ENCODE measurements at regions not wholly inside any gene's neighbourhood (a gene's known extent, or its start where the extent isn't known, plus 50 kb on each side); places are given as distances from the start of the nearest gene placed in this dataset.
"Not testable (repeated sequence)": the region's sequence is repeated elsewhere in the genome, so short reads cannot be mapped to it uniquely, and the experiment has no call there.

GRCh38 chr6:4472969-4473642, 303.1 kb upstream of the CDYL start:
- no peak overlapping the region for H3K27ac ChIP-seq (replicated peaks in 1 of 4)
- no peak for DNase-seq (ENCODE audit: extremely low spot score)
- 64% methylated on average over 6 of the region's 6 CpGs for WGBS

GRCh38 chr6:4472222-4472621, 304.0 kb upstream of the CDYL start:
- H3K4me1 ChIP-seq = no peaks in the 10 kb centered on the region
- no peak overlapping the region for H3K27ac ChIP-seq (replicated peaks in 1 of 4)
- no peaks in the 10 kb centered on the region for H3K27me3 ChIP-seq
- peaks cover 0 to 18% (median 15%) of the 10 kb centered on the region in 4 donors for H3K9me3 ChIP-seq
- H3K4me3 ChIP-seq = no peak overlapping the region
- DNase-seq (ENCODE audit: extremely low spot score) = no peak
- intact Hi-C loops (cut with DNase I) = no loop called here
- 72% methylated on average over 3 of the region's 3 CpGs for whole genome bisulfite sequencing
- H3K36me3 ChIP-seq = no peaks in the 10 kb centered on the region
- TF ChIP-seq POLR2A (IDR thresholded peaks at IDR 0.05; ENCODE audit: low read depth) = no peak
- TF ChIP-seq CTCF (IDR thresholded peaks at IDR 0.05) = no peak
- TF ChIP-seq POLR2AphosphoS5 (IDR thresholded peaks at IDR 0.05) = no peak

More at GRCh38 chr6:4472969-4473642, 303.1 kb upstream of the CDYL start:
- no peaks in the 10 kb centered on the region for H3K36me3 ChIP-seq
- H3K27me3 ChIP-seq = no peaks in the 10 kb centered on the region
- H3K9me3 ChIP-seq = peaks cover 0 to 18% (median 15%) of the 10 kb centered on the region in 4 donors
- TF ChIP-seq POLR2A (IDR thresholded peaks at IDR 0.05; ENCODE audit: low read depth) (no peak), EP300 (IDR thresholded peaks at IDR 0.05) (no peak), CTCF (IDR thresholded peaks at IDR 0.05) (no peak), POLR2AphosphoS5 (IDR thresholded peaks at IDR 0.05) (no peak)
- H3K4me1 ChIP-seq = no peaks in the 10 kb centered on the region
- intact Hi-C loops (cut with DNase I) = no loop called here
- no peak overlapping the region for H3K4me3 ChIP-seq

GRCh38 chr6:4471515-4471914, 304.7 kb upstream of the CDYL start:
- H3K4me3 ChIP-seq; DNase-seq (ENCODE audit: extremely low spot score); H3K27ac ChIP-seq (replicated peaks in 1 of 4); intact Hi-C loops (cut with DNase I); H3K4me1 ChIP-seq; H3K27me3 ChIP-seq; H3K36me3 ChIP-seq: not testable (repeated sequence)
- peaks cover 0 to 18% (median 15%) of the 10 kb centered on the region in 4 donors for H3K9me3 ChIP-seq
- 89% methylated on average over 4 of the region's 4 CpGs for WGBS

- H3K9me3 ChIP-seq = peaks cover 0 to 18% (median 15%) of the 10 kb centered on the region in 4 donors
- TF ChIP-seq POLR2AphosphoS5 (IDR thresholded peaks at IDR 0.05) (no peak), CTCF (IDR thresholded peaks at IDR 0.05) (no peak), EP300 (IDR thresholded peaks at IDR 0.05) (no peak), POLR2A (IDR thresholded peaks at IDR 0.05; ENCODE audit: low read depth) (no peak)
- H3K27me3 ChIP-seq = no peaks in the 10 kb centered on the region
- no peaks in the 10 kb centered on the region for H3K36me3 ChIP-seq
- DNase-seq (ENCODE audit: extremely low spot score) = no peak
- WGBS = 93% methylated on average over 7 of the region's 7 CpGs
- H3K27ac ChIP-seq (replicated peaks in 1 of 4) = no peak overlapping the region
- no peak overlapping the region for H3K4me3 ChIP-seq
- H3K4me1 ChIP-seq = peaks cover 0 to 10% (median 9%) of the 10 kb centered on the region in 4 donors
- intact Hi-C loops (cut with DNase I) = no loop called here
These were observed 305.4 kb upstream of the CDYL start for GRCh38 chr6:4470698-4471210.

- Histone ChIP-seq H3K4me1 (peaks cover 0 to 10% (median 9%) of the 10 kb centered on the region in 4 donors), H3K27ac (replicated peaks in 1 of 4) (no peak overlapping the region), H3K36me3 (no peaks in the 10 kb centered on the region), H3K4me3 (no peak overlapping the region), H3K27me3 (no peaks in the 10 kb centered on the region), H3K9me3 (peaks cover 0 to 15% (median 8%) of the 10 kb centered on the region in 4 donors)
- intact Hi-C loops (cut with DNase I) = no loop called here
- DNase-seq (ENCODE audit: extremely low spot score) = no peak
- no peak for TF ChIP-seq EP300 (IDR thresholded peaks at IDR 0.05)
- TF ChIP-seq CTCF (IDR thresholded peaks at IDR 0.05) = no peak
- no peak for TF ChIP-seq POLR2AphosphoS5 (IDR thresholded peaks at IDR 0.05)
- no peak for TF ChIP-seq POLR2A (IDR thresholded peaks at IDR 0.05; ENCODE audit: low read depth)
- WGBS = 80% methylated on average over 9 of the region's 9 CpGs
These were observed 309.3 kb upstream of the CDYL start for GRCh38 chr6:4466769-4467480.
